GM12874 (cell line): ENCODE measurements at regions not wholly inside any gene's neighbourhood (a gene's known extent, or its start where the extent isn't known, plus 50 kb on each side); places are given as distances from the start of the nearest gene placed in this dataset.

Experiments used
- TF ChIP-seq, protein P1 (sequence below): IDR thresholded peaks from 2 replicates; pipeline ENCODE4 v1.5.1; 2011; ENCODE audit warnings: low read depth, mild to moderate bottlenecking, control low read depth, low read length, moderate library complexity; ENCODE audit not compliant: insufficient read depth

DNA sequence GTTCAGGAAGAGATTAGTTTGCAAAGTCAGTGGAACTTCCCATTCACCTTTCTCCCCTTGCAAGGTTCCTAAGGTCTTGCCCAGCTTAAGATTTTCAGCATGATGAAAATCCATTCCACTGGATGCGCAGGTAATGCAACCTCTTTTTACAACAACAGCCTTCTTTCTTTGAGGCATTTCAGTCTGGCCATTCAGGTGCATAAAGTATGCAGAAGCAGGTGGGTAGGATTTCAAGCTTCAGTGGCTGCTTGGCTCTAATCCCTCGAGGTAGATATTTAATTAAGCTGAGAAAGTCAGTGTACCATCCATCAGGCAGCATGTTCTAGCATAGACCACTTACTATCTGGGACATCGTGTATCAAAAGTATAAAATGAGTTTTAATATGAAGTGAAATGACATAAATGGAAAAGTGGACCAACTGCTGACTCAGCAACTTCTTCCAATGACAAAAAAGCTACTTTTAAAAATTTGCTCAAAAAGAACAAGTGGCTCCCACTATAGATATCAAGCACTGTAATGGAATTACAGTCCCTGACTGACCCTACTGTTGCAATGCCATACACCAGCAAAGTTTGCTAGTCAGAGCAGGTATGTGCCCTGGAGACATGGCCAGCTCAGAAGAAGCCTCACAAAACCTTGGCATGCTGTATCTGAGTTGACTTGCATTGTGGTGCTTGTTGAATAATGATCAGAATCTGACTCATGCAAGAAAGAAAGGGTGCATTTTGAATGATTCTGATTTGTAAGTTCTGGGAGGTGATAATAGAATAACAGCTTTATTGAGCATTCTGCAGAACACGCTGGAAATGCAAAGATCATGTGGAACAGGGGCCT, 459.9 kb upstream of the MCTP2 start:
- TF ChIP-seq, protein P1, sequence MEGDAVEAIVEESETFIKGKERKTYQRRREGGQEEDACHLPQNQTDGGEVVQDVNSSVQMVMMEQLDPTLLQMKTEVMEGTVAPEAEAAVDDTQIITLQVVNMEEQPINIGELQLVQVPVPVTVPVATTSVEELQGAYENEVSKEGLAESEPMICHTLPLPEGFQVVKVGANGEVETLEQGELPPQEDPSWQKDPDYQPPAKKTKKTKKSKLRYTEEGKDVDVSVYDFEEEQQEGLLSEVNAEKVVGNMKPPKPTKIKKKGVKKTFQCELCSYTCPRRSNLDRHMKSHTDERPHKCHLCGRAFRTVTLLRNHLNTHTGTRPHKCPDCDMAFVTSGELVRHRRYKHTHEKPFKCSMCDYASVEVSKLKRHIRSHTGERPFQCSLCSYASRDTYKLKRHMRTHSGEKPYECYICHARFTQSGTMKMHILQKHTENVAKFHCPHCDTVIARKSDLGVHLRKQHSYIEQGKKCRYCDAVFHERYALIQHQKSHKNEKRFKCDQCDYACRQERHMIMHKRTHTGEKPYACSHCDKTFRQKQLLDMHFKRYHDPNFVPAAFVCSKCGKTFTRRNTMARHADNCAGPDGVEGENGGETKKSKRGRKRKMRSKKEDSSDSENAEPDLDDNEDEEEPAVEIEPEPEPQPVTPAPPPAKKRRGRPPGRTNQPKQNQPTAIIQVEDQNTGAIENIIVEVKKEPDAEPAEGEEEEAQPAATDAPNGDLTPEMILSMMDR, result no peak

DNA sequence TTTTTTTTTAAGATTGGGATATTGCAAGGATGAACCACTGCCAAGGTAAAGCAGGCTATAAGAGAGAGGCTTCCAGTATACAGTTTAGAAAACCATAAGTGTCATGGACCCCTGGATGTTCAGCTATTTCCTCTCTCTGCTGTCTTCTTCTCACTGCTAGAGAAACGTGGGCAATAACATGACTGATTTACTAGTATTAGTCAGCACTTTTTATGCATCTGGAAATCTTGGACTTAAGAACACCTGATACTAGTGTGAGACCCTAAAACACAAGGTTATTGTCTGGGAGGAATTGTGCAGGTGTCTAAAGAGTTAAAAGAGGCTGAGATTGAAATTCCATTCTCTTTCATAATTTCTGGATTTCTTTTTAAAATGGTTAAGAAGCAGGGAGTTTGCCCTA, 460.6 kb upstream of the MCTP2 start:
- TF ChIP-seq, protein P1, result no peak

DNA sequence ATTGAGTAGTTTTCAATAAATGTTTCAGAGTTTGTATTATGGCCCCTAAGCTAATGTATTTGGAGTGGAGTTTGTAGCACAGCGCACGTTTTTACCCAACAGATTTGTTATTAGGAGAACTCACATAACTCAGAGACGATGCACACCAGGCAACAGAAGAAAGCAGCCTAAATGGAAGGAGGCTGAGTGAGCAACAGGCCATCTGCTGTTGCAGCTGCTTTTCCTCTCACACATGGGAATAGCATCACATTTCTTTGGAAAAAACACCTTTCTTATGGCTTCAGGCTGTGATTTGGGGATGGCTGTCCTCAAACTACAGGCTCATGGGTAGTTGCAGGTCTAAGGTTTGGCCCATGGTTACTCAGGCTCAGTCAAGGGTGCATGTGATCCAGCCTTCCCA, 469.3 kb upstream of the MCTP2 start:
- TF ChIP-seq, protein P1, result no peak

DNA sequence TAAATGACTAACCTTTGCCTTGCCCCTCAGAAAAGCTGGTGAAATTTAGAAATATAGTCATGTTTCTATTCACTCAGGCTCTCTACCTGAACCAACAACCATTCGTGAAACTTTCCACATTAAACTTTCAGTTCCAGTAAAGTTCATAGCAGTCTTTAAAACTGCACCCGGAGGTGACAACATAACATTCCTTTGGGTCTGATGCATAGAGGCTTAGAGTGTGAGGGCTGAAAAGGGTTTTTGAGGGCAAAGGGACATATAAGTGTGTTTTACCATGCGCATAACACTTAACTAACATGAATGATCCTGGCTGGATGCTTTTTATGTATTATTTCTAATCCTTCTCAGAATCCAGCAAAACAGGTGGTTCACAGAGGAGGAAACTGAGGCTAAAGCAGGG, 471.7 kb upstream of the MCTP2 start:
- TF ChIP-seq, protein P1, result no peak

DNA sequence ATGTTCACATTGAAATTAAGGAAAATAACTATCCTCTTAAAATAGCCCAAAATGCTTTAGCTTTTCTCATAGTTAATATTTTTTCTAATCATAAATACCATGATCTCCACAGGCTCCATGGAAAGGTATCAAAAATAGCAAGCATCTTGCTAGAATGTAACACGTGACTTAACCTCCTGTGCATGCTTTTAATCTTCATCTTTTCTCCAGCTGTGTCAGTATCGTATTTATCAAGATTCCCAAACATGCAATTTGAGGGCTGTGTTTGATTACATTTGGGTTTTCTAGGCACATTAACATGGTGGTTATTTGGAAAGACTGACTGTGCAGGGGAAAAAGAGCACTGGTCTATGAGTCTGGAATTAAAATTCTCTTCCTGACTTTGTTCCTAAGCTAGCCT, 472.5 kb upstream of the MCTP2 start:
- TF ChIP-seq, protein P1, result no peak

DNA sequence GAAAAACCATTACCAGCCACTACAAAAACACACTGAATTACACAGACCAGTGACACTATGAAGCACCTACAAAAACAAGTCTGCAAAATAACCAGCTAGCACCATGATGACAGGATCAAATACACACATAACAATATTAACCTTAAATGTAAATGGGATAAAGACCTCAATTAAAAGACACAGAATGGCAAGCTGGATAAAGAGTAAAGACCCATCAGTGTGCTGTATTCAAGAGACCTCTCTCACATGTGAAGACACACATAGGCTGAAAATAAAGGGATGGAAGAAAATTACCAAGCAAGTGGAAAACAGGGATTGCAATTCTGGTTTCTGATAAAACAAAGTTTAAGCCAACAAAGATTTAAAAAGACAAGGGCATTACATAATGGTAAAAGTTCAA, 482.7 kb upstream of the MCTP2 start:
- TF ChIP-seq, protein P1, result no peak

DNA sequence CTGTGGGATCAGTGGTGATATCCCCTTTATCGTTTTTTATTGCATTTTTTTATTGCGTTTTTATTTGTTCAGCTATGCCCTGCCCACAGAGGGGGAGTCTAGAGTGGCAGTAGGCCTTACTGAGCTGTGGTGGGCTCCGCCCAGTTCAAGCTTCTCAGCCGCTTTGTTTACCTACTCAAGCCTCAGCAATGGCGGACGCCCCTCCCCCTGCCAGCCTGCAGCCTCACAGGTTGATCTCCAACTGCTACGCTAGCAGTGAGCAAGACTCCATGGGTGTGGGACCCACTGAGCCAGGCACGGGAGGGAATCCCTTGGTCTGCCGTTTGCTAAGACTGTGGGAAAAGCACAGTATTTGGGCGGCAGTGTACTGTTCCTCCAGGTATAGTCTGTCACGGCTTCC, 500.6 kb upstream of the MCTP2 start:
- TF ChIP-seq, protein P1, result no peak
